DMS114 treated with DMSO at 0.1 percent for 48 hours (cell line): ENCODE measurements at regions not wholly inside any gene's neighbourhood (a gene's known extent, or its start where the extent isn't known, plus 50 kb on each side); places are given as distances from the start of the nearest gene placed in this dataset.
A peak's percentile ranks its signal among the peaks of the same experiment; 100 is the strongest.

ENCODE experiments used
- DNase-seq: peaks from one replicate; lab custom pipeline; 2025; ENCODE audit not compliant: unreplicated experiment; lab: John Stamatoyannopoulos, UW

DNA sequence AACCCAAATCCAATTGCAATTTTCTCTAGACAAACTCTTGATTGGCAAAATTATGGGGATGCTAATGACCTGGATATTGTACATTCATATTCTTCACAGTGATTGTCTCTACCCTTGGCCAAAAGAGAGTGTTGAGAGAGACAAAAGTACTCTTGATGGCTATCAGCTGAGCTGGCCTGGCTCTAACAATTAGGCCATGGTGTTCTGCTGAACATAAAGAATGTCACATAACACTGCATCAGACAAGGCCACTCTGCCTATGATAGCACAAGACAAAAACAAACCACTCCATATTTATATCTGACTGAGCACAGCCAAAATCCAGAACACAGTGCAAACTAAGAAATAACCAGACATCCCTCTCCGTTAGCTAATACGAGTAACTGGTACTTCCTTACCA lies 101.7 kb downstream of the ADAMTS1 start:
- no peak for DNase-seq

- no peak for DNase-seq
Observed at GRCh38 chr21:26739189-26739588, 106.0 kb downstream of the ADAMTS1 start.

DNA sequence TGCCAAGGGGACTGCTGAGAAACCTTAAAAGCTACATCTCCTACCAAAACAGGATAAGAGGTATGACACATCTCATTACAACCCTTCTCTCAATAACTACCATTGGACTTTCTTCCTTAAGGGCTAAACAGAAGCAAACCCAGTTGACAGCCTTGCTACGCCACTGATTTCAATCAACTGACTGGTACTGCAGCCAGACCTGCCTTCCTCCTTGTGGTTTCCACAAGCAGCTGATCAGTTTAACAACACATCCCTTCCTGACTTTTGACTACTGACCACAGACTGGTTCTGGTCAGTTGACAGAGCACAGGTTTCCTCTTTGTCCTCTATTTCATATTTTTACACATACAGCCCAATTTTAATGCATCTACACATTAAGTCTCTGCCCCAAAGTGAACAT lies 108.8 kb downstream of the ADAMTS1 start:
- DNase-seq = no peak

DNA sequence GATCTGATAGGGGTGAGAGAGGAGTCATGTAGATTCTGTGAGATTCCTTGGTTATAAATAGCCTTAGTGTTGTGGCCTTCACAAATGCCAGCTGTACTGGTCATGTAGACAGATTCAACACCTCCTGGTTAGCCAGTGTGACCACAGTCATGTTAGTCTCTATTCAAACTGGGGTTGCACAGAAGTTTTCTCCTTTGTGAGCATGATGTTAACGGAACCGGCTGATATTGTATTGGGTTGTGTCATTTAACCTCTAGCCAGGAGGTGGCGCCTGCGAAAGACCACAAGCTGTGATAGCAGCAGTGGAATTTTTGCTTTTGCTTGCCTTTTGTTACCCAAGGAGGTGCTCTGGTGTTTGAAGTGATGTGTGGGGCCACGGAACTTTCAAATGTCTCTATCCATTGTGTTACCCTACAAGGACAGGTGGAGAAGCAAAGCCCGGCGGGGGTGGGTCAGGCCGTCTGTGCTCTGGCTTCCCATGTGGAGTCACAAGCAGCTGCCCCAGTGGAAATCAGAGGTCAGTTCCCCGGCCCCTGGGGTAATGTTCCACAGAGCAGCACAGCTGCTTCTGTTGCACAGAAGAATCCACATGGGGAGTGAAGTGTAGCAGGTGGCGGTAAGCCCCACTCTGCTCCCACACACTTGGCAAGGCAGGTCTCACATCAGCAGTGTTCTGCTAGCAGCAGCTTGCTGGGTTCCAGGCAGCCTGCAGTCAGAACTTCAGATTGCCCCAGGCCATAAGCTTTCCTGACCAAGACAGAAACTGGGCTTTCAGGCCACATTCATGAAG lies 112.6 kb downstream of the ADAMTS1 start:
- no peak for DNase-seq

- DNase-seq = no peak
Observed at GRCh38 chr21:26719750-26720149, 125.5 kb downstream of the ADAMTS1 start.

GRCh38 chr21:26717146-26717739 lies 128.0 kb downstream of the ADAMTS1 start:
- DNase-seq = peak; percentile 5

- peak; percentile 21 for DNase-seq
Observed at GRCh38 chr21:26715878-26716506, 129.2 kb downstream of the ADAMTS1 start.

DNA sequence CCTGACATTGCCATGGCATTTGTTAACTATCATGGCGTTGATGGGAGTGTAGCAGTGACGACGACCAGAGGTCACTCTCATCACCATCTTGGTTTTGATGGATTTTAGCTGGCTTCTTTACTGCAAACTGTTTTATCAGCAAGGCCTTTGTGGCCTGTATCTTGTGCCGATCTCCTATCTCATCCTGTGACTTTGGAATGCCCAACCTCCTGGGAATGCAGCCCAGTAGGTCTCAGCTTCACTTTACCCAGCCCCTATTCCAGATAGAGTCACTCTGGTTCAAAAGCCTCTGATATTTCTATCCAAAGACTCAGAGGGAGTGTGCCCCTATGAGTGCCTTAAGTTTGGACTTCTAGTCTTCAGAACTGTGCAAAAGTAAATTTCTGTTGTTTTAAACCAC lies 130.1 kb downstream of the ADAMTS1 start:
- DNase-seq = no peak

GRCh38 chr21:26710155-26710554 lies 135.1 kb downstream of the ADAMTS1 start:
- DNase-seq = no peak

DNA sequence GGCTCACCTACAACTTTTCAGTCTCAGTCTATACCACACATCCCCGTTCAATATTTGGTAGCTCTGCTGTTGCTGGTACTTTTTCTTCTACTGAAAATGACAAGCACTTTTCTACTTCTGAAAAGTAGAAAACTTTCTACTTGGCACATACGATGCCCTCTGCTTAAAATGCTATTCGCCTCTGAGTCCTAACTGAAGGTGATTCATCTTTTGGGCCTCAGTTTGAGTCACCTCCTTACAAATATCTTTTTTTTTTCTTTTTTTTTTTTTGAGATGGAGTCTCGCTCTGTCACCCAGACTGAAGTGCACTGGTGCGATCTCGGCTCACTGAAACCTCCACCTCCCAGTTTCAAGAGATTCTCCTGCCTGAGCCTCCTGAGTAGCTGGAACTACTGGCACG lies 136.0 kb upstream of the CYYR1 start:
- no peak for DNase-seq

DNA sequence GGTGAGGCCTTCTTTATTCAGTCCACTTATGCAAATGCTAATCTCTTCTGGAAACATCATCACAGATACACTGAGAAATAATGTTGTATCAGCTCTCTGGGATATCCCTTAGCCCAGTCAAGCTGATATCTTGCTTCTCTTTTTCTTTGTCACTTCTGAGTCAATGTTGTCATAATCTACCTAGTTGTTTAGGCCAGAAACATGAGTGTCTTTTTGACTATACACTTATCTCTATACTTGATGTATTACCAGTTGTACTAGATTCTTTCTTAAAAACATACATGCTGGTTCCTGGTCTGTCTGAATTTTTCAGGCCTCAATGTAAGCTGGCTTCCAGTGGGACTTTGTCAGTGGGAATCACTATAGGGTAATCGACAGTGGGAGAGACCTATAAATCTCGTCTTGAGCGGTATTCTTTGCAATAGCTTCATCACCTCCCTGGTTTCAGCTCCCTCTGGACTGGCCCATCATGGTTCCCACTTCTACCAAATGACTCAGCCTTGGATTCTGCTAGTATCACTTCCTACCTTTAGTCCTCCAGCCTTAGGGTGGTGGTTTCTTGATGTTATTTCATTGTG lies 135.2 kb upstream of the CYYR1 start:
- DNase-seq = no peak

- DNase-seq = no peak
Observed at GRCh38 chr21:26707246-26707645, 134.2 kb upstream of the CYYR1 start.

DNA sequence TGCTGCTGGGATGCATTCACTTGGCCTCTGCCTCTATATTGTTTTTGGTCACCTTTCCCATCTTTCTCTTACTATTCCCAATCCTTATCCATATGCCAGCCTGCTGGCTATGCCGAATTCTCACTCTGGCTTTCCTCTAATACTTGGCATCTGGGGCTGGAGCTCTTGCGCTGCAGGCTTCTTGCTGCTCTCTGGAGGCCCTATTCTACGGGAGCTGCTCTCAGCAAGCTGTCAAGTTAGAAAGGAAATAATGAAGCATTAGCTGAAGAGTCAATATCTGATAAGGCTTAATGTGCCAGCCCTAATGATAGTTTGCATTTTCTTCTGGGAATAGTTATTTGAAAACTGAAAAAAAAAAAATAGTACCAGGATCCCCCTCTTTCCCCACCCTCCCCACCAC lies 125.3 kb upstream of the CYYR1 start:
- DNase-seq = no peak

DNA sequence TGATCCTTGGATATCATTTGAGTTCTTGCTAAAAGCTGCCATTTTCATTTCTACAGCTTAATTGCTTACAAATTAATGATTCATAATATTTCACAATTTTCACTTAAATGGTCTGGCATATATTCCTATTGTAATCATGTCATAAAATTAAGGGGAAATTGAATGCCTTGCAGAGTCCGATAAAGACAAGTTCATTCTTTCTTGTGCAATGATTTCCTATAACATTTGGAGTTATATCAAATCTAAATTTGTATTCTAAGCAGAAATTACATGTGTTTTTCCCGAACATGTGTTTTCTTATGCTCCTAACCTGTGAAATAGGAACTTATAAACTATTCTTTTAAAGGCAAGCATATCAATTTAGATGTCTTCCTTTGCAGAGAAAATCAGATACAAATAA lies 118.3 kb upstream of the CYYR1 start:
- DNase-seq = no peak

GRCh38 chr21:26686705-26687104 lies 113.6 kb upstream of the CYYR1 start:
- DNase-seq = no peak

- no peak for DNase-seq
Observed at GRCh38 chr21:26686278-26686677, 113.2 kb upstream of the CYYR1 start.

DNA sequence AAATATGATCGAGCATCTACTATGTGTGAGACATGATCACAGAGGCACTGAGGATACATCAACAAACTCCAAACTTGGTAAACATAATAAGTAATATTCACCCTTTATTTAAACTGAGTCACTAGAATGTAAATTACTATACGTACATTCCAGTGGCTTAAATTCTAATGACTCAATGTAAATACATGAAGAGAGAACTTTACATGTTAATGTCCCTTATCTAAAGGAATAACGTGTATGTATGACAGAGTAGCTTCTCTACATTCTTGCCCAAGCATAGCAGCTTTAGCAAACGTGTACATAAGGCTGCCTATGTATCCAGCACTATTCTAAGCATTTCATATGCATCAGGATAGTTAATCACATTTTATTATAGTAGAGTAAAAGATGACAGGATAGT lies 111.8 kb upstream of the CYYR1 start:
- no peak for DNase-seq

DNA sequence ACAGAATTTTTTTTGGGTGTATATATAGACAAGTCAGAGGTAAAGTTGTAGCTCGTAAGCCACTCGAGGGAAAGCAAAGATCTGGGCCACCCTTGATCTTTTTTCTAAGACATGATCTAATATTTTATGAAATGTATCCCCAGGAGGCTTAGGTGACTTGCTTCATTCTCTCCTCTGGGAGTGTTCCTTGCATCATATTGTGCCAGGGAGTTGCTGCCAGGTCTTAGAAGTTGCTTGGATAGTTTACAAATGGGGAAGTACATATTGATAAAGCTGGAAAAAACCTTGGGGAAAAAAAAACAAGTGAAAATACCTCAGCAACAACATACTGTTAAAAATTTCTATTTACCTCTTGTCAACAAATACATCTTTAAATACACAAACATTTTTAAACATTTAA lies 110.9 kb upstream of the CYYR1 start:
- DNase-seq = no peak

GRCh38 chr21:26679284-26679683 lies 106.2 kb upstream of the CYYR1 start:
- DNase-seq = no peak

DNA sequence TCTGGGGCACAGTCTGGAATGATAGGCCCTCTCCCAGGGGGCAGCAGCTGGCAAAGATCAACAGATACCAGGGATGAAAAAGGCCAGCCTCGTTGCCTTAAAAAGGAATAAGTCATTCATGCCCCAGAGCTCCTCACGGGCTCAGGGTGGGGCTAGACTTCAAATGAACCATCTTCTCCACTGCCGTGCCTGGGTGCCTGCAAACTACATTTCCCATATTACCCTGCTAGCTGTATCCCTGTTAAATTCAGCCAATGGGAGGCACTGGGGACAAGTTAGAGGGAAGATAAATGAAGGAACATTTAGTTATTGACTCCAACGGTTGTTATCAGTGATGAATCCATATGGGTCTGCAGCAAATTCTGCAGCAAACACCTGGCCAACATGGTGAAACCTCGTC lies 101.2 kb upstream of the CYYR1 start:
- no peak for DNase-seq

DNA sequence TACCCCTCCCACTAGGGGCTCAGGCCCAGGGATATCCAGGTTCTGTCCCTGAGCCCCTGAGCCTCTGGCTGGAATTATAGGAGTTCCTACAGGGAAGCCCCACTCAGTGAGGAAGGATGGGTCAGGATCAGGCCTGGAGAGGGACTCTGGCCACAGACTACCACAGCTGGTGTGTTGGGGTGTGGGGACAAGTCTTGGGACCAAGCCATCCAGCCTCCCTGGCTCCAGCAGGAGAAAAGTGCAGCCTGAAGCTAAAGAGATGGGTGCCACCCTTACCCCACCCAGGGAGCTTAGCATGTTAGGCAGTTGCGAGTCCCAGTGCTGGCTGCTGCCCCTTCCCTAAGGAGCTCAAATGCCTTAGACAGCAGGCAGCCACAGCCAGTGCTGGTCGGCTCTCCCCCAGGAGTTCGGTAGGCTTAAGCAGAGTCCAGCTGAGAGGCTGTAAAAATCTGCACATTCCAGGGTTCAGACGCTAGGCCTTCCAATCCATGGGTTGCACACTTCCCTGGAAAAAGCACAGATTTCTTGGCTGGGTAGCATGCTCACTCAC lies 96.2 kb upstream of the CYYR1 start:
- no peak for DNase-seq

- no peak for DNase-seq
Observed at GRCh38 chr21:26659757-26660156, 86.7 kb upstream of the CYYR1 start.
